Neural progenitor cell (in vitro differentiated cells): ENCODE measurements at regions not wholly inside any gene's neighbourhood (a gene's known extent, or its start where the extent isn't known, plus 50 kb on each side); places are given as distances from the start of the nearest gene placed in this dataset.

Experiments
- DNase-seq: peaks from one replicate; pipeline ENCODE4 v3.0.0-alpha.2; 2016; ENCODE audit warnings: low spot score
- H2AFZ ChIP-seq: fragments of 200-600 bp; sonication (generic); replicated peaks from 2 replicates; pipeline ENCODE4 v1.6.1; 2016; ENCODE audit warnings: antibody characterized with exemption
- H3F3A ChIP-seq: fragments of 200-600 bp; sonication (generic); 2 replicates; pipeline ENCODE4 v1.6.1; 2016; ENCODE audit warnings: antibody characterized with exemption, low read depth
- H3K27ac ChIP-seq: fragments of 200-600 bp; sonication (generic); 2 replicates; pipeline ENCODE4 v1.5.1; 2016; ENCODE audit warnings: mild to moderate bottlenecking
- H3K27me3 ChIP-seq: fragments of 200-600 bp; sonication (generic); 2 replicates; pipeline ENCODE4 v1.6.1; 2016; ENCODE audit warnings: mild to moderate bottlenecking, moderate library complexity
- H3K36me3 ChIP-seq: fragments of 200-600 bp; sonication (generic); 2 replicates; pipeline ENCODE4 v1.5.1; 2016
- H3K4me1 ChIP-seq: fragments of 200-600 bp; sonication (generic); 2 replicates; pipeline ENCODE4 v1.6.1; 2016; ENCODE audit warnings: mixed run types
- H3K4me2 ChIP-seq: fragments of 200-600 bp; sonication (generic); 2 replicates; pipeline ENCODE4 v1.6.1; 2016
- H3K4me3 ChIP-seq: fragments of 200-600 bp; sonication (generic); 2 replicates; pipeline ENCODE4 v1.5.1; 2016
- H3K79me2 ChIP-seq: fragments of 200-600 bp; sonication (generic); 2 replicates; pipeline ENCODE4 v1.6.1; 2016; ENCODE audit warnings: low read depth
- H3K9ac ChIP-seq: fragments of 200-600 bp; sonication (generic); 2 replicates; pipeline ENCODE4 v1.6.1; 2016
- H3K9me3 ChIP-seq: fragments of 200-600 bp; sonication (generic); 2 replicates; pipeline ENCODE4 v1.5.1; 2016; ENCODE audit warnings: low read depth
- H4K20me1 ChIP-seq: fragments of 200-600 bp; sonication (generic); 2 replicates; pipeline ENCODE4 v1.6.1; 2016; ENCODE audit warnings: low read depth
- H3K27ac Mint-ChIP-seq: 3 replicates; pipeline ENCODE4 v1.8.0; 2021; ENCODE audit warnings: mixed read lengths
- H3K27me3 Mint-ChIP-seq: 2 replicates; pipeline ENCODE4 v1.8.0; 2022; ENCODE audit warnings: low read depth, mild to moderate bottlenecking, inconsistent platforms, moderate library complexity, mixed read lengths; ENCODE audit not compliant: insufficient read depth
- H3K36me3 Mint-ChIP-seq: 3 replicates; pipeline ENCODE4 v1.8.0; 2021; ENCODE audit warnings: mixed read lengths
- H3K4me1 Mint-ChIP-seq: 3 replicates; pipeline ENCODE4 v1.8.0; 2021; ENCODE audit warnings: mixed read lengths
- H3K4me3 Mint-ChIP-seq: 3 replicates; pipeline ENCODE4 v1.8.0; 2021; ENCODE audit warnings: mild to moderate bottlenecking, moderate library complexity, mixed read lengths
- H3K9me3 Mint-ChIP-seq: 3 replicates; pipeline ENCODE4 v1.8.0; 2020; ENCODE audit warnings: mixed read lengths
- EZH2 ChIP-seq: fragments of 200-600 bp; sonication (generic); IDR thresholded peaks from 2 replicates; pipeline ENCODE4 v1.6.1; 2017; ENCODE audit warnings: antibody characterized with exemption, mild to moderate bottlenecking, moderate library complexity
- EZH2phosphoT487 ChIP-seq: fragments of 200-600 bp; sonication (generic); IDR thresholded peaks from 2 replicates; pipeline ENCODE4 v1.6.1; 2017; ENCODE audit warnings: antibody characterized with exemption
- TF ChIP-seq, protein P1 (sequence below): fragments of 200-600 bp; sonication (generic); IDR thresholded peaks from 2 replicates; pipeline ENCODE4 v1.5.1; 2017; ENCODE audit warnings: antibody characterized with exemption, mild to moderate bottlenecking

- H3K4me3 ChIP-seq, result no peak overlapping the region
Measured at GRCh38 chr7:25656581-25657026, 428.3 kb upstream of the NPVF start.

DNA sequence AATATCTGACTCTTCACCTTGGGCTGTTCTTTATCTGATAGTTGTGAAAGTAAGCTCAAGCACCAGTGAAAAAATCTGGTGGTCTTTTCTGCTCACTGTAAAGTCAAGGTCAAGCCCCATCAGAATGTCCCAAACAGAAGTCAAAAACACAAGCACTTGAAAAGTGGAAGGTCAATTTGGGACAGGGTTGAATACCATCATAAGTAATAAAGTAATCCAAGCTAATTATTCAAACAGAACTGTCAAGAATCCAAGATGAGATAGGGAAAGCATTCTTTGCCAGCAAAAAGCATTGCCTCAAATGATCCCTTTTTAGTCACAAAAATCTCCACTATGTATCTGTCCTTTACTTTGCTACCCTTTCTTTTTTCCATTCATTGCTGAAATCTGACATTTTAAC lies 430.1 kb upstream of the NPVF start:
- Mint-ChIP-seq H3K36me3 (no peaks in the 10 kb centered on the region), H3K27me3 (no peaks in the 10 kb centered on the region), H3K9me3 (no peaks in the 10 kb centered on the region), H3K4me1 (peaks cover 23% of the 10 kb centered on the region), H3K27ac (no peak overlapping the region), H3K4me3 (no peak overlapping the region)
- no peak for DNase-seq
- Histone ChIP-seq H3K4me3 (no peak overlapping the region), H3K9ac (no peak overlapping the region), H3K79me2 (no peaks in the 10 kb centered on the region), H3K9me3 (no peaks in the 10 kb centered on the region), H3K27me3 (no peaks in the 10 kb centered on the region), H3K27ac (no peak overlapping the region), H3K36me3 (no peaks in the 10 kb centered on the region), H2AFZ (no peak overlapping the region), H3K4me1 (peaks cover 2% of the 10 kb centered on the region), H3F3A (no peaks in the 10 kb centered on the region), H3K4me2 (no peak overlapping the region), H4K20me1 (no peaks in the 10 kb centered on the region)
- TF ChIP-seq EZH2phosphoT487 (no peak), EZH2 (no peak)
- TF ChIP-seq, protein P1, sequence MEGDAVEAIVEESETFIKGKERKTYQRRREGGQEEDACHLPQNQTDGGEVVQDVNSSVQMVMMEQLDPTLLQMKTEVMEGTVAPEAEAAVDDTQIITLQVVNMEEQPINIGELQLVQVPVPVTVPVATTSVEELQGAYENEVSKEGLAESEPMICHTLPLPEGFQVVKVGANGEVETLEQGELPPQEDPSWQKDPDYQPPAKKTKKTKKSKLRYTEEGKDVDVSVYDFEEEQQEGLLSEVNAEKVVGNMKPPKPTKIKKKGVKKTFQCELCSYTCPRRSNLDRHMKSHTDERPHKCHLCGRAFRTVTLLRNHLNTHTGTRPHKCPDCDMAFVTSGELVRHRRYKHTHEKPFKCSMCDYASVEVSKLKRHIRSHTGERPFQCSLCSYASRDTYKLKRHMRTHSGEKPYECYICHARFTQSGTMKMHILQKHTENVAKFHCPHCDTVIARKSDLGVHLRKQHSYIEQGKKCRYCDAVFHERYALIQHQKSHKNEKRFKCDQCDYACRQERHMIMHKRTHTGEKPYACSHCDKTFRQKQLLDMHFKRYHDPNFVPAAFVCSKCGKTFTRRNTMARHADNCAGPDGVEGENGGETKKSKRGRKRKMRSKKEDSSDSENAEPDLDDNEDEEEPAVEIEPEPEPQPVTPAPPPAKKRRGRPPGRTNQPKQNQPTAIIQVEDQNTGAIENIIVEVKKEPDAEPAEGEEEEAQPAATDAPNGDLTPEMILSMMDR, result no peak

More at GRCh38 chr7:25656581-25657026, 428.3 kb upstream of the NPVF start:
- Histone ChIP-seq H3F3A (no peaks in the 10 kb centered on the region), H2AFZ (no peak overlapping the region), H4K20me1 (no peaks in the 10 kb centered on the region), H3K4me2 (no peak overlapping the region), H3K36me3 (no peaks in the 10 kb centered on the region), H3K9ac (no peak overlapping the region), H3K27ac (no peak overlapping the region), H3K27me3 (no peaks in the 10 kb centered on the region), H3K79me2 (no peaks in the 10 kb centered on the region), H3K9me3 (no peaks in the 10 kb centered on the region), H3K4me1 (peaks cover 9% of the 10 kb centered on the region)
- H3K27ac Mint-ChIP-seq, result no peak overlapping the region
- no peaks in the 10 kb centered on the region for H3K9me3 Mint-ChIP-seq
- H3K36me3 Mint-ChIP-seq, result no peaks in the 10 kb centered on the region
- H3K27me3 Mint-ChIP-seq, result no peaks in the 10 kb centered on the region
- no peak overlapping the region for H3K4me3 Mint-ChIP-seq
- peaks cover 31% of the 10 kb centered on the region for H3K4me1 Mint-ChIP-seq
- TF ChIP-seq, protein P1, result no peak
- no peak for TF ChIP-seq EZH2
- no peak for TF ChIP-seq EZH2phosphoT487
- DNase-seq, result no peak

GRCh38 chr7:25659841-25660240 lies 431.6 kb upstream of the NPVF start:
- H3K4me3 ChIP-seq, result no peak overlapping the region
- TF ChIP-seq EZH2 (no peak), EZH2phosphoT487 (no peak)
- TF ChIP-seq, protein P1, result no peak
- H3K27ac ChIP-seq, result no peak overlapping the region
- H3K27me3 Mint-ChIP-seq, result no peaks in the 10 kb centered on the region
- H4K20me1 ChIP-seq, result no peaks in the 10 kb centered on the region
- no peak overlapping the region for H3K27ac Mint-ChIP-seq
- H3K4me1 ChIP-seq, result no peaks in the 10 kb centered on the region
- H3K9me3 ChIP-seq, result no peaks in the 10 kb centered on the region
- no peaks in the 10 kb centered on the region for H3K9me3 Mint-ChIP-seq
- H3K36me3 ChIP-seq, result no peaks in the 10 kb centered on the region
- H3K4me2 ChIP-seq, result no peak overlapping the region
- no peaks in the 10 kb centered on the region for H3K79me2 ChIP-seq
- no peaks in the 10 kb centered on the region for H3K36me3 Mint-ChIP-seq
- no peak overlapping the region for H3K4me3 Mint-ChIP-seq
- peaks cover 15% of the 10 kb centered on the region for H3K4me1 Mint-ChIP-seq
- no peak overlapping the region for H3K9ac ChIP-seq
- H2AFZ ChIP-seq, result peak overlapping the region; percentile 32
- no peak for DNase-seq
- no peaks in the 10 kb centered on the region for H3K27me3 ChIP-seq
- H3F3A ChIP-seq, result no peaks in the 10 kb centered on the region
